HG03060 (cell line): ENCODE measurements at regions not wholly inside any gene's neighbourhood (a gene's known extent, or its start where the extent isn't known, plus 50 kb on each side); places are given as distances from the start of the nearest gene placed in this dataset.
"Not testable (repeated sequence)": the region's sequence is repeated elsewhere in the genome, so short reads cannot be mapped to it uniquely, and the experiment has no call there.

Experiments used
- ATAC-seq: cut with Tn5 transposase; IDR thresholded peaks from one replicate; pipeline ENCODE4 v1.9.1; 2021; ENCODE audit warnings: low read depth, moderate number of reproducible peaks; ENCODE audit not compliant: unreplicated experiment

DNA sequence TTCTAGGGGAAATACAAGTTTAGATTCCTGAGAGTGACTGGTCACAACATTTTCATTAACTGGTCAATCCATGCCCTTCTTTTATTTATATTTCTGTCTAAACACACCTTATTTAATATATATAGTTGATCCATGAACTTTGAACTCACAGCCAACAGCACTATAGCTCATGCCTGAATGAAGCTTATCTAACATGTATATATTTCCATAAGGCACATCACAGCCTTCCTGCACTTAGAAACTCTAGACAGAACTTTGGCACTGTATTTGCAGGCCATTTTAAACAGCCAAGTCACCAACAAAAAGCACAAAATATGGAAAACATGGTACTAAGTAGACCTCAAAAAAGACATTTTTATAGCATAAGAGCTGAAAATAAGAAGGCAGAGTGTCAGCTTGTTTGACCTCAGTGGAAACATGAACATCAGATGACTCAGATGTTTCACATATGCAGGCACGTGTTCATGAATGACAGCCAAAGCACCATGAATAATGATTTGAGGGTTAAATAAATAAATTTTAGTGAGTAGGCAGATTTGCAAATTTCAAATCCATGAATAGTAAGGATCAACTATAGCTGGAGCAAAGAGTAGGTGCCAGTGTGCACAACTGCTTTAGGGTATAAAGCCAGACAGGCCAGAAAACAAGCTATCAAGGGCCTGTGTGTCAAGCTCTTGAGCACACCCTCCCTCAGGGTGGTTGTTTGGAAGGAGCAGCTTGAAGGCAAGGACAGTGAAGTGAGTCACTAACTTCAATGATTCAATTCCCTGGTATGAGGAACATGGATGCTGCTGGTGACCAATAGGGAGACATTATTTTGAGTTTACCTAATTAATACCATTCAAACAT, 88.9 kb upstream of the NT5E start:
- ATAC-seq = no peak

DNA sequence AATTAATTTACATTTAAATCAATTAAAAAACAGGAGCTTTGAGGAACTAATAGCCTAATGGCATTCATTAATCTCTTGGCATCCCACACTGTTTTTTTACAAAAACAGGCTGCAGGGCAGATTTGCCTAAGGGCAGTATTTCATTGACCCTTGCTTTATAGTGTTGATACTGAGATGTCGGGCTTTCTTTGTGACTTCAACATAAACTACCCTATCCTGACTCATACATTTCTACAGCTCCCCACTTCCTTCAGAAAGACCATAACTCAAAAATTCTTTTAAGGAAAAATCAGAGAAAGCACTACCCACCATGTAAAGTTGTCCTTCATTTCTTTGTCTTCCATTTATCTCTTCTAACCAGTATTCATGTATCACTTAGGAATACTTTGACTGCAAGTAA, 92.2 kb upstream of the NT5E start:
- no peak for ATAC-seq

DNA sequence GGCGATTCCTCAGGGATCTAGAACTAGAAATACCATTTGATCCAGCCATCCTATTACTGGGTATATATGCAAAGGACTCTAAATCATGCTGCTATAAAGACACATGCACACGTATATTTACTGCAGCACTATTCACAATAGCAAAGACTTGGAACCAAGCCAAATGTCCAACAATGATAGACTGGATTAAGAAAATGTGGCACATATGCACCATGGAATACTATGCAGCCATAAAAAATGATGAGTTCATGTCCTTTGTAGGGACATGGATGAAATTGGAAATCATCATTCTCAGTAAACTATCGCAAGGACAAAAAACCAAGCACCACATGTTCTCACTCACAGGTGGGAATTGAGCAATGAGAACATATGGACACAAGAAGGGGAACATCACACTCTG, 93.1 kb upstream of the NT5E start:
- ATAC-seq = not testable (repeated sequence)

- no peak for ATAC-seq
Observed at GRCh38 chr6:85355816-85356215, 94.1 kb upstream of the NT5E start.

DNA sequence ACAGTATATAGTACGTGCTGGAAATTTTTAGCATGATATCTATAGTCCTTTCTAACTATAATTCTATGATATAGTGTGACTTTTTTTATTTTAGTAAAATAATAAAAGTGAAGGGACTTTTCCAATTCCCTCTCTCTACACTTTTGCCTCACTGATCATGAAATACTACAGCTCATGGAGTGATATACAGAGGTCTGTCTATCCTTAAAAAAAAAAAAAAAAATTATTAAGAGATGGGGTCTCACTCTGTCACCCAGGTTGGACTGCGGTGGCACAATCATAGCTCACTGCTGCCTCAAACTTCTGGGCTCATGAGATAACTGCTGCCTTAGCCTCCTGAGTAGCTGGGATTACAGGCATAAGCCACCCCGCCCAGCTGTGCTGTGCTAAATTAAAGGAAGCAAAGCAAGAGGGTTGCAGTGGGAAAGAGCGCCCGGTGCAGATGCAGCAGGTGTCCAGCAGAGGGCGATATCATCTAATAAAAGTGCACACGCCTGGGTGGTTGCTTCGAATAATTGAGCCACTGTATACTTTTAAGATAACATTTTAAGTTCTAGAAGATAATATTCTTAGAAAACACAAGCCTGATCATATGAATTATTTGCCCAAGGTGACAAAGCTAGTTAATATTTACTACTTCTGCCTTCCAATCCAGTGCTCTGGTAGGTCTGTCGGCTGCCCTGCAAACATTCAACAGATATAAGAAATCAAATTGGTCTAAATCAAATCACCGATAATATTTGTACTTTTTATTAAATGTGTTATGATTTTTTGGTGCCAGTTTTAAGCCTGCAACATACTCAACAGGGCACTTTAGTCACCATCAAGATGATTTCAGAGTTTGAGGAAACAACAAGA, 94.9 kb upstream of the NT5E start:
- no peak for ATAC-seq

- ATAC-seq = no peak
Observed at GRCh38 chr6:85353012-85353411, 96.9 kb upstream of the NT5E start.

DNA sequence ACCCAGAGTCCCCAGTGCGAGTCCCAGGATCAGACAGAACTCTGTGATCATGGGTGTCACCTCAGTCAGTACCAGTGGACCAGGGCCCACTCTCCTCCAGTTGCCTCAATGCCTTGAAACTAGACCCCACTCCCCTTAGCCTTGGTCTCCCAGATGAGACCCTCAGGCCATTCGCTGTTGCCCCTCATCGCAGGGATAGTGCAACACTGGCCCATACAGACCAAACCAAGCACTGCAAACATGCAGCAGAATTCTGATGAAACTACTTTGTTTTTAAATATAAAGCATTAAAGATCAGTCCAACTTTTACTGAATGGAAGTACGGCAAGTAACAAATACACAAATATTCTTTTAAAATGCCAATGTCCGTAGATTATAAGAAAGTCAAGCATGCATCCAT, 101.2 kb upstream of the NT5E start:
- no peak for ATAC-seq

DNA sequence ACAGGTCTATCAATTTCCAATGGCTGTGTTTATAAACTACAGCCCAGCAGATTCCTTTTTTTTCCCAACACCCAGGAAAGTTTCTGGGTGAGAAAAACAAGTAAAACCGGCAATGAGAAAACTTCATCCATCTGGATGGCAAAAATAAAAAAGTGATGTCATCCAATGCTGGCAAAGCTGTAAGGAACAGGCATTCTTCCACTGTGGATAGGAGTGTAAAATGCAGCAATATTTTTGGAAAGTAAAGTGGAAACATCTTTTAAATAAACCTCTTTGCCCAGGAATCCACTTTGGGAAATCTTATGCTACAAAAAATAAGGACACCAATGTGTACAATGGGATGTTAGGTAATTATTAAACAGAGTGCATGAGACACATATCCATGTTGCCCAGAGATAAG, 102.1 kb upstream of the NT5E start:
- ATAC-seq = no peak

- ATAC-seq = no peak
Observed at GRCh38 chr6:85346196-85346595, 103.7 kb upstream of the NT5E start.

- ATAC-seq = no peak
Observed at GRCh38 chr6:85344996-85345395, 104.9 kb upstream of the NT5E start.

DNA sequence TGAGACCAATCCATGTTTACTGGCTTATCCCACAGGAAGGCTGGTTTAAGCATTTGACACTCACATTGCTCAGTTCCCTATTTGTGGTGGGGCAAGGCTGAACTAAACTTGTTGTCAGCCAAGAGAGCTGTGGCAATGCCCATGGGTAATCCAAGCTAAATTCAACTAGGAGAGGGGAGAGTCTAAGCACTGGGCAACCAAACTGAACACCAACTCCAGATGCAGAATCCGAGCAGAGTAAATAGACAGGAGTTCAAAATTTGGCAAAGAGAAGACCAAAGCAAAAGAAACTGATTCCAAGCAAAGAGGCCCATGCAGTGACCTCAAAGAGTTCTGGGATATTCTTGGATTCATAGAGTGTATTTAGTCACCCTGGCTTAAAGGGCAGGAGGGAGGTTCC, 106.5 kb upstream of the NT5E start:
- ATAC-seq = no peak

DNA sequence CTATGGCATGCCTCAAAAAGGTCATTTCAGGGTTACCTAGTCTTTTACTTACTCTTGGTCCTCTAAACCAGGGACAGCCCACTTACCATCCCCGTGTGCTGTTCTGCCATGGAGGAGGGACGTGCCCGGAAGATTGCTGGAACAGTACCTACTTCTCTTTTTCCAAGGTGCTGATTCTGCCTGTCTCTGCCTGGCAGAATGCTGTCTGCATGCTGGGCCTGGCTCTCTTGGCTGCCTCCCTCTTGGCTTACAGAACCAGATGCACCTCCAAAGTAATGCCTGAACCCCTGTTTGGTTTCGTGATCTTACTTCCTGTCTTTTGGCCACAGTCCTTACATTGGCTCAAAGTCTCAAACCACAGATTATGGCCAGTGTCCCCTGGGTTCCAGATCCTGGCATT, 120.7 kb upstream of the NT5E start:
- no peak for ATAC-seq

DNA sequence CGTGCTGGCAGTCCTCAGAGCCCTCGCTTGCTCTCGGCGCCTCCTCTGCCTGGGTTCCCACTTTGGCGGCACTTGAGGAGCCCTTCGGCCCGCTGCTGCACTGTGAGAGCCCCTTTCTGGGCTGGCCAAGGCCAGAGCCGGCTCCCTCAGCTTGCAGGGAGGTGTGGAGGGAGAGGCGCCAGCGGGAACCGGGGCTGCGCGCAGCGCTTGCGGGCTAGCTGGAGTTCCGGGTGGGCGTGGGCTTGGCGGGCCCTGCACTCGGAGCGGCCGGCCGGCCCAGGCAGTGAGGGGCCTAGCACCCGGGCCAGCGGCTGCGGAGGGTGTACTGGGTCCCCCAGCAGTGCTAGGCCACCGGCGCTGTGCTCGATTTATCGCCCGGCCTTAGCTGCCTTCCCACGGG, 124.1 kb upstream of the NT5E start:
- ATAC-seq = not testable (repeated sequence)

- peak; percentile 84 for ATAC-seq
Observed at GRCh38 chr6:85323435-85324040, 126.3 kb upstream of the NT5E start.

DNA sequence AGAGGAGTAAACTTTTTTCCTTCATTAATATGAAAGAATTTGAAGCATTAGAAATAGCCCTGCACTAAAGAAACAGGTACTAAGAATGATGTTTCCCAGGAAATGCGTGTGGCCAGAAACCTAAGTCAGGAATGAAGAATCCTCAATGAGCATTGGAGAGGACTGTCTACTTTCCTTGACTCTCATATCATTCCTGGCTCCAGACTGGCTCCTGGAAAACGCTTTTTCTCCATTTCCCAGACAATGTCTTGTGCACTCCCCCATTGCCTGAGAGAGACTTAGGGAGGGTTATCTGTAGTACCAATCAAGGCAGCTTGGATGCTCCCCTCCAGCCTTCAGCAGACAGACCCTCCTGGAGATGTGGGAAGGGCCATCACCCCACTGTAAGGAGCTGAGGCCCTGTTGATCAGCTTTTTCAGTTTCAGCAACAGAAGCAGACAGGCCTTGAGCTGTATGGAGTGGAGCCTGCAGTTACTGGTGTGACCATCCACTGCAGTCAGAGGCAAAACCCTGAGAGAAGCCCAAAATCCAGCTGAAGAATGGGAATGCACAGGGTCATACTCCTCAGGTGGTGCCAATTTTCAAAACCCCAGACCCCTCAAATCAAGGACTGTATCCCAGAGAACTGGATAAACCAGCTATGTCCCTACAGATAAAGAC, 127.3 kb upstream of the NT5E start:
- no peak for ATAC-seq

GRCh38 chr6:85321906-85322305, 128.0 kb upstream of the NT5E start:
- ATAC-seq = no peak

DNA sequence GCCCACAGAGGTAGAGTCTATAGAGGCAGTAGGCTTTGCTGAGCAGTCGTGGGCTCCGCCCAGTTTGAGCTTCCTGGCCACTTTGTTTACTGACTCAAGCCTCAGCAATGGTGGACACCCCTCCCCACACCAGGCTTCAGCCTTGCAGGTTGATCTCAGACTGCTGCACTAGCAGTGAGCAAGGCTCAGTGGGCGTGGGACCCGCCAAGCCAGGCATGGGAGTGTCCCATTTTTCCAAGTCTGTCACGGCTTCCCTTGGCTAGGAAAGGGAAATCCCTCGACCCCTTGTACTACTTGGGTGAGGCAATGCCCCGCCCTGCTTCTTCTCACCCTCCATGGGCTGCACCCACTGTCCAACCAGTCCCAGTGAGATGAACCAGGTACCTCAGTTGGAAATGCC, 135.3 kb upstream of the NT5E start:
- ATAC-seq = no peak

GRCh38 chr6:85300581-85300980, 149.3 kb upstream of the NT5E start:
- no peak for ATAC-seq

DNA sequence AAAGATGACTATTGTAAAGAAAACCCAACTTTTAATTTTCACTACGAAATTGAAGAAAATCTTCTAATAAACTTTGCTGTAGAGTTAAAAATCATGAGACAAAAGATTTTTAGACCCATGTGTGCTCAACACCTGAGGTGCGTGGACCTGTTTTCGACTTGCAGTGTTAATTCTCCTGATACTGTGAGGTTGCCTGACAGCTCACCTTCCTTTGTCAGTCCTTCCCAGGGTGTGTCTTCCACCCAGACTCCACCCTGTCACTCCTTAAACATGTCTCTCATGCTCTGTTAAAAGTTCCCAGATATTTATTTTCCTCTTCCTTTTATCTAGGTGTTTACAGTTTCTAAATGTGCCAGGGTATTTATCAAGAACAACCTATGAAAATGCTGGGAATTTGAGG, 151.3 kb upstream of the NT5E start:
- no peak for ATAC-seq

DNA sequence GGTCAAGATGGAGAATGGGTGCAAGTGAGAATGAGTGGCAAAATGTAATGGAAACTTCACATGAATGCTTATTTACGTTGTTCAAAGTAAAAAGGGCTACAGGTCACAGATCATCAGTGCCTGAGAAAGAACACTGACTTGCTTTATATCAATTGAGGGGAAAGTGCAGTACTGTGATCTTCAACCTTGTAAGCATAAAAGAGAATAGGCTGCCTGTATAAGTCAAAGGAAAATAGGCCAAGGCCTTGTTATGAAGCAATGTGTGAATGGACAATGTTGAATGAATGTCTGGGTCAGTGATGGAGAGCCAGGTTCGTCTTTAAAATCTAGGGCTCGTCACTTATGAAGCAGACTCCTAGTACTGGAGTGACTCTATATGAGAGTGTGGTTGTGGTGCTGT, 158.6 kb upstream of the NT5E start:
- no peak for ATAC-seq

GRCh38 chr6:85287654-85288053, 162.2 kb upstream of the NT5E start:
- no peak for ATAC-seq
